GM12878 (cell line): ENCODE measurements at regions not wholly inside any gene's neighbourhood (a gene's known extent, or its start where the extent isn't known, plus 50 kb on each side); places are given as distances from the start of the nearest gene placed in this dataset.

Experiments used
- ATAC-seq: fragments of 200-7000 bp; cut with Tn5 transposase; 3 replicates; pipeline ENCODE4 v1.9.1; 2020; ENCODE audit warnings: mild to moderate bottlenecking, moderate library complexity
- BruUV-seq: library from RNA; stranded (reverse); fragments of 400-500 nt; replicated peaks from 2 replicates; lab custom pipeline; 2021; lab: Mats Ljungman, UMichigan
- CTCF ChIA-PET: fragments of 300-600 bp; sonication (Branson Sonifier 250); formaldehyde crosslinking; extraction: SDS; loops from one replicate; lab custom pipeline; 2021; ENCODE audit warnings: inconsistent platforms; lab: Yijun Ruan, JAX
- POLR2A ChIA-PET: fragments of 350-600 bp; formaldehyde crosslinking; extraction: SDS; loops from one replicate; lab custom pipeline; 2021; ENCODE audit warnings: inconsistent platforms; lab: Charles Lee
- RAD21 ChIA-PET: fragments of 300-600 bp; sonication (Branson Sonifier 250); formaldehyde crosslinking; loops from one replicate; lab custom pipeline; 2023; ENCODE audit warnings: antibody characterized with exemption; ENCODE audit not compliant: unreplicated experiment; lab: Charles Lee
- SMC1A ChIA-PET: fragments of 300-600 bp; sonication (Branson Sonifier 250); formaldehyde crosslinking; loops from one replicate; lab custom pipeline; 2023; ENCODE audit not compliant: unreplicated experiment, uncharacterized antibody; lab: Charles Lee
- DNase-seq: peaks from one replicate; pipeline ENCODE4 v3.0.0-alpha.2; 2011; ENCODE audit warnings: low read depth, low spot score
- FAIRE-seq: peaks from 3 replicates; lab custom pipeline; 2011; peaks lifted over from hg19 to GRCh38; lab: Jason Lieb, UNC
- H2AFZ ChIP-seq: 2 replicates; pipeline ENCODE4 v1.6.0; 2011; ENCODE audit warnings: low read depth, low read length, control low read depth; ENCODE audit not compliant: control insufficient read depth
- H3K27ac ChIP-seq: 2 replicates; pipeline ENCODE4 v1.5.1; 2011; ENCODE audit warnings: control low read depth; ENCODE audit not compliant: control insufficient read depth, insufficient read depth
- H3K27me3 ChIP-seq, 2 experiments: replicated peaks in 1 of 2; 2 replicates each; pipeline versions ENCODE4 v1.6.0 to v1.6.1; 2011; ENCODE audit warnings: low read length in 1 of 2; ENCODE audit not compliant: control insufficient read depth in 2 of 2, insufficient read depth in 2 of 2
- H3K36me3 ChIP-seq, 2 experiments: 2 replicates each; pipeline ENCODE4 v1.5.1; 2011; ENCODE audit warnings: low read length in 1 of 2; ENCODE audit not compliant: control insufficient read depth in 2 of 2, insufficient read depth in 2 of 2
- H3K4me1 ChIP-seq: 2 replicates; pipeline ENCODE4 v1.6.1; 2011; ENCODE audit warnings: mild to moderate bottlenecking, low read length, moderate library complexity, mixed read lengths; ENCODE audit not compliant: control insufficient read depth, insufficient read depth
- H3K4me2 ChIP-seq: 2 replicates; pipeline ENCODE4 v1.6.0; 2011; ENCODE audit warnings: control low read depth; ENCODE audit not compliant: control insufficient read depth, insufficient read depth
- H3K4me3 ChIP-seq: fragments of 200-600 bp; sonication (generic); 2 replicates; pipeline ENCODE4 v1.5.1; 2016
- H3K79me2 ChIP-seq: 2 replicates; pipeline ENCODE4 v1.6.0; 2011; ENCODE audit warnings: low read length; ENCODE audit not compliant: control insufficient read depth, insufficient read depth
- H3K9ac ChIP-seq: 2 replicates; pipeline ENCODE4 v1.8.0; 2011; ENCODE audit warnings: low read length, control low read depth, mixed read lengths; ENCODE audit not compliant: control insufficient read depth, insufficient read depth
- H3K9me3 ChIP-seq: replicated peaks from 3 replicates; pipeline ENCODE4 v1.5.1; 2011; ENCODE audit warnings: mild to moderate bottlenecking, low read length; ENCODE audit not compliant: control insufficient read depth, insufficient read depth
- H4K20me1 ChIP-seq: 2 replicates; pipeline ENCODE4 v1.6.0; 2011; ENCODE audit not compliant: control insufficient read depth, insufficient read depth
- FOXM1 ChIP-seq: IDR thresholded peaks from 2 replicates; pipeline ENCODE4 v1.6.1; 2012; ENCODE audit warnings: low read depth, mild to moderate bottlenecking, inconsistent platforms, low read length, moderate library complexity
- GATAD2B ChIP-seq: fragments of 450-650 bp; conservative IDR thresholded peaks from 2 replicates; pipeline ENCODE4 v1.6.1; 2017; ENCODE audit warnings: low read depth, mild to moderate bottlenecking, moderate library complexity
- IRF3 ChIP-seq: fragments of 450-650 bp; IDR thresholded peaks from 2 replicates; pipeline ENCODE4 v1.6.1; 2014; ENCODE audit warnings: mild to moderate bottlenecking
- IRF5 ChIP-seq: fragments of 450-650 bp; IDR thresholded peaks from 2 replicates; pipeline ENCODE4 v1.6.1; 2017; ENCODE audit warnings: borderline replicate concordance
- MYC ChIP-seq: IDR thresholded peaks from 2 replicates; pipeline ENCODE4 v1.6.1; 2011; ENCODE audit warnings: mild to moderate bottlenecking, low read length, moderate library complexity, inconsistent platforms; ENCODE audit not compliant: insufficient read depth, insufficient replicate concordance, insufficient read length, severe bottlenecking
- PAX5 ChIP-seq: IDR thresholded peaks from 2 replicates; pipeline ENCODE4 v1.6.1; 2011; ENCODE audit warnings: low read depth, low read length, borderline replicate concordance
- PBX3 ChIP-seq: IDR thresholded peaks from 2 replicates; pipeline ENCODE4 v1.6.1; 2011; ENCODE audit warnings: mild to moderate bottlenecking, low read depth, low read length, moderate library complexity; ENCODE audit not compliant: insufficient replicate concordance
- RAD51 ChIP-seq: fragments of 450-650 bp; IDR thresholded peaks from 2 replicates; pipeline ENCODE4 v1.6.1; 2016; ENCODE audit warnings: moderate library complexity, mild to moderate bottlenecking, inconsistent platforms
- SRF ChIP-seq, 2 experiments: IDR thresholded peaks; 2 replicates each; pipeline ENCODE4 v1.6.1; 2011; ENCODE audit warnings: low read depth in 2 of 2, low read length in 2 of 2, mild to moderate bottlenecking in 1 of 2, moderate library complexity in 1 of 2
- TCF7 ChIP-seq: IDR thresholded peaks from 2 replicates; pipeline ENCODE4 v1.6.1; 2014; ENCODE audit warnings: antibody characterized with exemption, borderline replicate concordance
- ZNF217 ChIP-seq: fragments of 450-650 bp; IDR thresholded peaks from 2 replicates; pipeline ENCODE4 v1.6.1; 2017; ENCODE audit warnings: antibody characterized with exemption, mild to moderate bottlenecking
- WGBS: methylation state at CpG from one replicate; pipeline ENCODE4 v1.1.6; 2016; ENCODE audit warnings: low lambda C conversion rate; ENCODE audit not compliant: insufficient replicate concordance, insufficient coverage; ENCODE audit errors: missing lambda C conversion rate; 5-methylcytosine and 5-hydroxymethylcytosine counted together
- in situ Hi-C: fragments of 300-500 bp; cut with MboI; formaldehyde crosslinking; loops from 9 replicates; pipeline ENCODE4 v1.14.3; 2018; ENCODE audit warnings: mixed read lengths
- intact Hi-C: fragments of 100-400 bp; cut with micrococcal nuclease; formaldehyde crosslinking; loops from one replicate; pipeline ENCODE4 v1.14.2; 2022; ENCODE audit not compliant: unreplicated experiment

GRCh38 chr13:48816700-48817099, 159.0 kb upstream of the FNDC3A start:
- POLR2A ChIA-PET = no interaction called here
- 18% methylated on average over 2 of the region's 2 CpGs for WGBS
- H3K4me2 ChIP-seq = no peak overlapping the region
- intact Hi-C loops (no loop called here), in situ Hi-C loops (no loop called here)
- no peak overlapping the region for H2AFZ ChIP-seq
- H3K9ac ChIP-seq = no peak overlapping the region
- TF ChIP-seq GATAD2B (no peak), PAX5 (no peak)
- H3K36me3 ChIP-seq = no peaks in the 10 kb centered on the region
- no peaks in the 10 kb centered on the region for H4K20me1 ChIP-seq
- CTCF ChIA-PET = interaction anchor here (1.0 to 1.7 kb wide), 2 partner anchors 9 to 12 kb away, joined by 3 to 4 read pairs; no protein-coding TSS in a partner anchor
- no TSS peak for BruUV-seq
- DNase-seq = no peak
- H3K9me3 ChIP-seq = no peaks in the 10 kb centered on the region
- H3K79me2 ChIP-seq = no peaks in the 10 kb centered on the region
- H3K4me1 ChIP-seq = no peaks in the 10 kb centered on the region
- RAD21 ChIA-PET = no interaction called here
- no peak for FAIRE-seq
- H3K27me3 ChIP-seq = 0 out of 4 replicates have a peak, but pooled peaks cover 0 to 2% of the 10 kb centered on the region in 2 experiments
- H3K27ac ChIP-seq = no peak overlapping the region
- SMC1A ChIA-PET = interaction anchor here (1.2 to 1.4 kb wide), 2 partner anchors 9 to 10 kb away, joined by 3 read pairs; no protein-coding TSS in a partner anchor
- ATAC-seq = no peak
- H3K4me3 ChIP-seq = no peak overlapping the region

- Histone ChIP-seq H3K9ac (no peak overlapping the region), H3K4me2 (no peak overlapping the region), H3K27me3 (0 out of 4 replicates have a peak, but pooled peaks cover 0 to 2% of the 10 kb centered on the region in 2 experiments), H3K79me2 (no peaks in the 10 kb centered on the region), H3K9me3 (no peaks in the 10 kb centered on the region), H3K4me3 (no peak overlapping the region), H3K36me3 (no peaks in the 10 kb centered on the region), H4K20me1 (no peaks in the 10 kb centered on the region), H3K27ac (no peak overlapping the region), H2AFZ (no peak overlapping the region), H3K4me1 (no peaks in the 10 kb centered on the region)
- no peak for FAIRE-seq
- in situ Hi-C loops (no loop called here), intact Hi-C loops (no loop called here)
- CTCF ChIA-PET = interaction anchor here (1.0 to 1.7 kb wide), 2 partner anchors 8 to 11 kb away, joined by 3 to 4 read pairs; no protein-coding TSS in a partner anchor
- SMC1A ChIA-PET = interaction anchor here (1.2 to 1.4 kb wide), 2 partner anchors 9 to 11 kb away, joined by 3 read pairs; no protein-coding TSS in a partner anchor
- 66% methylated on average over 5 of the region's 5 CpGs for WGBS
- RAD21 ChIA-PET = no interaction called here
- POLR2A ChIA-PET = no interaction called here
- BruUV-seq = no TSS peak
- no peak for DNase-seq
- no peak for ATAC-seq
- TF ChIP-seq MYC = no peak
- no peak for TF ChIP-seq FOXM1
- no peak for TF ChIP-seq PBX3
- no peak for TF ChIP-seq RAD51
- no peak for TF ChIP-seq SRF (IDR thresholded peaks at IDR 0.05; ENCODE audit: low read depth in 2 of 2, low read length in 2 of 2)
- no peak for TF ChIP-seq TCF7
- no peak for TF ChIP-seq IRF5
- TF ChIP-seq ZNF217 = no peak
- no peak for TF ChIP-seq IRF3
Observed at GRCh38 chr13:48817166-48817802, 158.4 kb upstream of the FNDC3A start.
